ENCODE measurements at regions not wholly inside any gene's neighbourhood (a gene's known extent, or its start where the extent isn't known, plus 50 kb on each side); places are given as distances from the start of the nearest gene placed in this dataset.

- no peak for TF ChIP-seq CTCF (IDR thresholded peaks at IDR 0.05; ENCODE audit: unreplicated experiment)
- Mint-ChIP-seq H3K36me3 (ENCODE audit: insufficient read depth, unreplicated experiment) (peaks cover 5% of the 10 kb centered on the region), H3K27me3 (ENCODE audit: insufficient read depth, unreplicated experiment) (no peaks in the 10 kb centered on the region), H3K27ac (ENCODE audit: low read depth, unreplicated experiment) (no peak overlapping the region), H3K4me3 (ENCODE audit: unreplicated experiment) (no peak overlapping the region), H3K4me1 (ENCODE audit: insufficient read depth, unreplicated experiment) (peaks cover 11% of the 10 kb centered on the region), H3K9me3 (ENCODE audit: unreplicated experiment) (no peaks in the 10 kb centered on the region)
- DNase-seq (ENCODE audit: unreplicated experiment): no peak
- BruUV-seq (replicated peaks): no TSS peak
- intact Hi-C loops (cut with micrococcal nuclease): loop anchor here (5.0 kb wide), 1 partner anchor 63 kb away; no protein-coding TSS in a partner anchor
- ChIA-PET POLR2A (interaction anchor here (0.8 to 1.4 kb wide), 2 partner anchors 14 to 25 kb away, joined by 3 read pairs; no protein-coding TSS in a partner anchor), CTCF (interaction anchor here (0.6 to 1.4 kb wide), 4 partner anchors 19 to 1463 kb away, joined by 3 to 4 read pairs (median 3); no protein-coding TSS in a partner anchor)
Observed at GRCh38 chr14:95464103-95464502, 52.3 kb downstream of the SYNE3 start.

GRCh38 chr14:95463171-95463901 is 53.1 kb downstream of the SYNE3 start:
- ChIA-PET POLR2A (interaction anchor here (0.6 to 1.4 kb wide), 3 partner anchors 11 to 26 kb away, joined by 3 read pairs; no protein-coding TSS in a partner anchor), CTCF (interaction anchor here (0.7 to 1.4 kb wide), 4 partner anchors 19 to 31 kb away, joined by 3 to 5 read pairs (median 4); no protein-coding TSS in a partner anchor)
- no peak for TF ChIP-seq CTCF (IDR thresholded peaks at IDR 0.05; ENCODE audit: unreplicated experiment)
- peaks cover 11% of the 10 kb centered on the region for H3K4me1 Mint-ChIP-seq (ENCODE audit: insufficient read depth, unreplicated experiment)
- H3K9me3 Mint-ChIP-seq (ENCODE audit: unreplicated experiment): no peaks in the 10 kb centered on the region
- no peak overlapping the region for H3K4me3 Mint-ChIP-seq (ENCODE audit: unreplicated experiment)
- no peak overlapping the region for H3K27ac Mint-ChIP-seq (ENCODE audit: low read depth, unreplicated experiment)
- no peaks in the 10 kb centered on the region for H3K27me3 Mint-ChIP-seq (ENCODE audit: insufficient read depth, unreplicated experiment)
- peaks cover 5% of the 10 kb centered on the region for H3K36me3 Mint-ChIP-seq (ENCODE audit: insufficient read depth, unreplicated experiment)
- no TSS peak for BruUV-seq (replicated peaks)
- intact Hi-C loops (cut with micrococcal nuclease): loop anchor here (5.0 kb wide), 1 partner anchor 64 kb away; no protein-coding TSS in a partner anchor
- DNase-seq (ENCODE audit: unreplicated experiment): no peak

GRCh38 chr14:95462491-95462890 is 54.0 kb downstream of the SYNE3 start:
- ChIA-PET POLR2A (interaction anchor here (0.5 to 2.3 kb wide), 3 partner anchors 12 to 57 kb away, joined by 3 to 10 read pairs (median 3); no protein-coding TSS in a partner anchor), CTCF (interaction anchor here (0.7 to 1.2 kb wide), 3 partner anchors 20 to 99 kb away, joined by 3 to 7 read pairs (median 5); no protein-coding TSS in a partner anchor)
- no TSS peak for BruUV-seq (replicated peaks)
- no peaks in the 10 kb centered on the region for H3K9me3 Mint-ChIP-seq (ENCODE audit: unreplicated experiment)
- no peak overlapping the region for H3K27ac Mint-ChIP-seq (ENCODE audit: low read depth, unreplicated experiment)
- TF ChIP-seq CTCF (IDR thresholded peaks at IDR 0.05; ENCODE audit: unreplicated experiment): no peak
- no peak overlapping the region for H3K4me3 Mint-ChIP-seq (ENCODE audit: unreplicated experiment)
- peaks cover 14% of the 10 kb centered on the region for H3K4me1 Mint-ChIP-seq (ENCODE audit: insufficient read depth, unreplicated experiment)
- no peaks in the 10 kb centered on the region for H3K27me3 Mint-ChIP-seq (ENCODE audit: insufficient read depth, unreplicated experiment)
- peaks cover 1% of the 10 kb centered on the region for H3K36me3 Mint-ChIP-seq (ENCODE audit: insufficient read depth, unreplicated experiment)
- no peak for DNase-seq (ENCODE audit: unreplicated experiment)
- intact Hi-C loops (cut with micrococcal nuclease): loop anchor here (5.0 kb wide), 1 partner anchor 65 kb away; no protein-coding TSS in a partner anchor
